H1 (cell line): ENCODE measurements at regions not wholly inside any gene's neighbourhood (a gene's known extent, or its start where the extent isn't known, plus 50 kb on each side); places are given as distances from the start of the nearest gene placed in this dataset.

Source experiments
- CTCF ChIA-PET: fragments of 300-600 bp; sonication (Branson Sonifier 250); formaldehyde crosslinking; loops from one replicate; lab custom pipeline; 2021; ENCODE audit not compliant: partially characterized antibody; lab: Charles Lee
- POLR2A ChIA-PET: fragments of 300-600 bp; sonication (Branson Sonifier 250); formaldehyde crosslinking; loops from one replicate; lab custom pipeline; 2021; ENCODE audit warnings: inconsistent platforms; ENCODE audit not compliant: partially characterized antibody; lab: Charles Lee
- DNase-seq, 2 experiments: peaks; one replicate each; pipeline versions ENCODE4 v3.0.0 to v3.0.0-alpha.2; 2010 to 2022; ENCODE audit warnings: low spot score in 2 of 2, low read depth in 1 of 2, mixed read lengths in 1 of 2
- FAIRE-seq: peaks from 2 replicates; lab custom pipeline; 2011; peaks lifted over from hg19 to GRCh38; lab: Jason Lieb, UNC
- H2AFZ ChIP-seq: 2 replicates; pipeline ENCODE4 v1.8.1; 2012; ENCODE audit warnings: low read length, inconsistent platforms
- H2AK5ac ChIP-seq: 2 replicates; pipeline ENCODE4 v1.6.1; 2013; ENCODE audit warnings: low read depth, low read length
- H2BK120ac ChIP-seq: replicated peaks from 2 replicates; pipeline ENCODE3; 2013; ENCODE audit warnings: low read depth, low read length, inconsistent platforms
- H2BK12ac ChIP-seq: 2 replicates; pipeline ENCODE4 v1.6.1; 2013; ENCODE audit warnings: low read depth, low read length
- H2BK15ac ChIP-seq: 2 replicates; pipeline ENCODE4 v1.6.1; 2013; ENCODE audit warnings: low read length
- H2BK20ac ChIP-seq: 2 replicates; pipeline ENCODE4 v1.6.1; 2013; ENCODE audit warnings: low read length
- H2BK5ac ChIP-seq: 2 replicates; pipeline ENCODE4 v1.6.1; 2013; ENCODE audit warnings: low read depth, low read length
- H3K14ac ChIP-seq: 2 replicates; pipeline ENCODE4 v1.6.1; 2013; ENCODE audit warnings: inconsistent platforms; ENCODE audit not compliant: insufficient read length
- H3K18ac ChIP-seq: 2 replicates; pipeline ENCODE4 v1.6.1; 2013; ENCODE audit warnings: low read length; ENCODE audit errors: extremely low read depth
- H3K23ac ChIP-seq: 2 replicates; pipeline ENCODE4 v1.6.1; 2013; ENCODE audit warnings: inconsistent platforms; ENCODE audit not compliant: insufficient read length
- H3K23me2 ChIP-seq: 2 replicates; pipeline ENCODE4 v1.6.1; 2013; ENCODE audit warnings: low read depth, low read length
- H3K27ac ChIP-seq: 2 replicates; pipeline ENCODE4 v1.6.1; 2011; ENCODE audit warnings: low read depth, low read length, inconsistent platforms
- H3K27me3 ChIP-seq, 4 experiments: replicated peaks in 1 of 4; 1 replicate in 1 of 4; 2 replicates in 3 of 4; pipeline versions ENCODE4 v1.6.1 to v1.8.1; 2011 to 2013; ENCODE audit warnings: low read length in 3 of 4, mild to moderate bottlenecking in 3 of 4, inconsistent platforms in 2 of 4, mixed read lengths in 2 of 4, moderate library complexity in 1 of 4; ENCODE audit not compliant: control insufficient read depth in 3 of 4, insufficient read depth in 3 of 4; ENCODE audit errors: extremely low read depth in 1 of 4
- H3K36me3 ChIP-seq, 4 experiments: 2 replicates each; pipeline versions ENCODE4 v1.6.1 to v1.8.1; 2011 to 2013; ENCODE audit warnings: mild to moderate bottlenecking in 4 of 4, low read length in 3 of 4, moderate library complexity in 2 of 4, control low read depth in 1 of 4, inconsistent platforms in 1 of 4; ENCODE audit not compliant: insufficient read depth in 4 of 4, control insufficient read depth in 2 of 4
- H3K4ac ChIP-seq: replicated peaks from 2 replicates; pipeline ENCODE3; 2013; ENCODE audit warnings: low read length, low read depth, mixed read lengths, inconsistent platforms; ENCODE audit not compliant: insufficient read length
- H3K4me1 ChIP-seq, 4 experiments: replicated peaks in 1 of 4; 1 replicate in 1 of 4; 2 replicates in 3 of 4; pipeline versions ENCODE4 v1.6.1 to v1.8.1; 2011 to 2013; ENCODE audit warnings: low read length in 3 of 4, inconsistent platforms in 2 of 4, mixed read lengths in 1 of 4; ENCODE audit not compliant: insufficient read depth in 4 of 4, control insufficient read depth in 3 of 4
- H3K4me2 ChIP-seq, 2 experiments: 2 replicates each; pipeline versions ENCODE4 v1.6.1 to v1.8.1; 2011 to 2013; ENCODE audit warnings: low read depth in 2 of 2, low read length in 2 of 2, control low read depth in 1 of 2, inconsistent platforms in 1 of 2, mild to moderate bottlenecking in 1 of 2; ENCODE audit not compliant: insufficient read depth in 1 of 2
- H3K4me3 ChIP-seq, 4 experiments: fragments of 200-600, 300-600 bp in 1 of 4; sonication (generic), shearing (Covaris generic), sonication (Bioruptor Twin) in 1 of 4; 2 replicates each; pipeline versions ENCODE4 v1.5.1 to v1.8.1; 2011 to 2016; ENCODE audit warnings: low read length in 4 of 4, low read depth in 3 of 4, control low read depth in 2 of 4, inconsistent platforms in 2 of 4, mild to moderate bottlenecking in 2 of 4, mixed read lengths in 1 of 4, moderate library complexity in 1 of 4; ENCODE audit not compliant: insufficient read depth in 2 of 4; ENCODE audit errors: extremely low read depth in 1 of 4
- H3K56ac ChIP-seq: replicated peaks from 2 replicates; pipeline ENCODE3; 2013; ENCODE audit warnings: low read depth, mild to moderate bottlenecking, mixed read lengths, low read length, inconsistent platforms; ENCODE audit not compliant: insufficient read length
- H3K79me1 ChIP-seq: 2 replicates; pipeline ENCODE4 v1.6.1; 2013; ENCODE audit warnings: low read depth, low read length, control low read depth
- H3K79me2 ChIP-seq, 2 experiments: 2 replicates each; pipeline versions ENCODE4 v1.6.1 to v1.8.1; 2012 to 2013; ENCODE audit warnings: low read length in 2 of 2, mild to moderate bottlenecking in 2 of 2, inconsistent platforms in 1 of 2; ENCODE audit not compliant: insufficient read depth in 2 of 2, control insufficient read depth in 1 of 2
- H3K9ac ChIP-seq, 4 experiments: replicated peaks in 1 of 4; 1 replicate in 1 of 4; 2 replicates in 3 of 4; pipeline versions ENCODE4 v1.6.1 to v1.8.1; 2011 to 2013; ENCODE audit warnings: low read depth in 3 of 4, low read length in 3 of 4, control low read depth in 2 of 4, mild to moderate bottlenecking in 2 of 4, moderate library complexity in 2 of 4, inconsistent platforms in 1 of 4; ENCODE audit errors: extremely low read depth in 1 of 4
- H3K9me3 ChIP-seq, 2 experiments: 2 replicates each; pipeline versions ENCODE4 v1.6.1 to v1.8.1; 2012 to 2013; ENCODE audit warnings: mild to moderate bottlenecking in 2 of 2, moderate library complexity in 2 of 2, control low read depth in 1 of 2, inconsistent platforms in 1 of 2, low read depth in 1 of 2, low read length in 1 of 2, mixed read lengths in 1 of 2; ENCODE audit not compliant: insufficient read depth in 2 of 2
- H4K20me1 ChIP-seq, 2 experiments: replicated peaks in 1 of 2; 2 replicates each; pipeline versions ENCODE3 to v1.8.1; 2011 to 2013; ENCODE audit warnings: inconsistent platforms in 2 of 2, low read length in 2 of 2, mild to moderate bottlenecking in 1 of 2; ENCODE audit not compliant: insufficient read depth in 2 of 2, control insufficient read depth in 1 of 2
- H4K5ac ChIP-seq: 2 replicates; pipeline ENCODE4 v1.6.1; 2013; ENCODE audit warnings: low read length, low read depth, mixed read lengths, inconsistent platforms; ENCODE audit not compliant: insufficient read length
- H4K8ac ChIP-seq: 2 replicates; pipeline ENCODE4 v1.8.0; 2013; ENCODE audit warnings: mild to moderate bottlenecking, moderate library complexity, low read length, inconsistent platforms; ENCODE audit not compliant: insufficient read depth; ENCODE audit errors: extremely low read depth
- H4K91ac ChIP-seq: replicated peaks from 2 replicates; pipeline ENCODE3; 2013; ENCODE audit warnings: low read length, mixed read lengths, inconsistent platforms; ENCODE audit not compliant: insufficient read length
- CEBPB ChIP-seq: IDR thresholded peaks from 2 replicates; pipeline ENCODE4 v1.6.1; 2012; ENCODE audit warnings: low read depth, low read length
- FOSL1 ChIP-seq: IDR thresholded peaks from 2 replicates; pipeline ENCODE4 v1.6.1; 2011; ENCODE audit warnings: mild to moderate bottlenecking, low read depth, low read length, moderate library complexity; ENCODE audit not compliant: insufficient read depth
- JUN ChIP-seq: IDR thresholded peaks from 2 replicates; pipeline ENCODE4 v1.6.1; 2011; ENCODE audit warnings: low read depth, mild to moderate bottlenecking, improper control_type of control experiment, low read length
- SAP30 ChIP-seq: fragments of 300-600 bp; sonication (generic); IDR thresholded peaks from 2 replicates; pipeline ENCODE4 v1.7.1; 2012; ENCODE audit warnings: low read length, moderate library complexity, mild to moderate bottlenecking, inconsistent platforms; ENCODE audit not compliant: insufficient read depth, insufficient replicate concordance
- WGBS, 2 experiments: shearing (Covaris generic) in 1 of 2; methylation state at CpG; one replicate each; pipeline versions ENCODE4 v1.1.6 to v1.1.7; 2013 to 2015; ENCODE audit warnings: low lambda C conversion rate in 2 of 2, mixed read lengths in 2 of 2, inconsistent platforms in 1 of 2, low coverage in 1 of 2, missing lambda C conversion rate in 1 of 2; ENCODE audit not compliant: insufficient replicate concordance in 2 of 2, insufficient coverage in 1 of 2, insufficient read length in 1 of 2; ENCODE audit errors: extremely low coverage in 1 of 2, missing lambda C conversion rate in 1 of 2; 5-methylcytosine and 5-hydroxymethylcytosine counted together

GRCh38 chr3:168914662-168915061 is 748.9 kb downstream of the MECOM start:
- no peaks in the 10 kb centered on the region for H3K23me2 ChIP-seq
- no peaks in the 10 kb centered on the region for H3K27me3 ChIP-seq
- H3K14ac ChIP-seq, result no peak overlapping the region
- H3K18ac ChIP-seq, result no peak overlapping the region
- no peak overlapping the region for H3K9ac ChIP-seq
- no peak overlapping the region for H2BK12ac ChIP-seq
- no peak overlapping the region for H2BK20ac ChIP-seq
- H3K4me2 ChIP-seq, result no peak overlapping the region
- no peak overlapping the region for H3K23ac ChIP-seq
- no peak overlapping the region for H3K56ac ChIP-seq
- no peak overlapping the region for H4K91ac ChIP-seq
- H3K27ac ChIP-seq, result no peak overlapping the region
- no peak overlapping the region for H3K4me3 ChIP-seq
- no peak overlapping the region for H2BK120ac ChIP-seq
- no peaks in the 10 kb centered on the region for H3K4me1 ChIP-seq
- H3K4ac ChIP-seq, result no peak overlapping the region
- DNase-seq (no peak), FAIRE-seq (no peak)
- CTCF ChIA-PET, result interaction anchor here (0.8 to 1.0 kb wide), 2 partner anchors 10 to 1229 kb away, joined by 3 read pairs; no protein-coding TSS in a partner anchor
- no peaks in the 10 kb centered on the region for H3K79me1 ChIP-seq
- TF ChIP-seq SAP30 (no peak), FOSL1 (no peak), CEBPB (no peak), JUN (no peak)
- no peaks in the 10 kb centered on the region for H3K79me2 ChIP-seq
- no peaks in the 10 kb centered on the region for H4K20me1 ChIP-seq
- no peaks in the 10 kb centered on the region for H3K36me3 ChIP-seq
- no peak overlapping the region for H2AFZ ChIP-seq
- H4K8ac ChIP-seq, result no peak overlapping the region
- POLR2A ChIA-PET, result no interaction called here
- H3K9me3 ChIP-seq, result no peaks in the 10 kb centered on the region
- H2AK5ac ChIP-seq, result no peak overlapping the region
- no peak overlapping the region for H2BK5ac ChIP-seq
- H4K5ac ChIP-seq, result no peak overlapping the region
- no peak overlapping the region for H2BK15ac ChIP-seq
- 76% methylated on average over 1 of the region's 1 CpG; no CpG with 5 or more reads in 1 of the 2 experiments for WGBS, 2 experiments
